Liver (tissue), 8 donors: ENCODE measurements at regions not wholly inside any gene's neighbourhood (a gene's known extent, or its start where the extent isn't known, plus 50 kb on each side); places are given as distances from the start of the nearest gene placed in this dataset.

Experiments used
- DNase-seq: peaks from one replicate; pipeline ENCODE4 v3.0.0-alpha.2; 2017; ENCODE audit warnings: low spot score
- H3K27ac ChIP-seq, 2 donors: one replicate each; pipeline ENCODE4 v1.7.0; 2013; ENCODE audit warnings: inconsistent platforms in 2 of 2, low read length in 2 of 2, control low read depth in 1 of 2, low read depth in 1 of 2, mild to moderate bottlenecking in 1 of 2
- H3K27me3 ChIP-seq, 4 donors: one replicate each; pipeline versions ENCODE4 v1.6.1 to v1.7.0; 2013; ENCODE audit warnings: low read length in 3 of 4, inconsistent platforms in 1 of 4, mild to moderate bottlenecking in 1 of 4, moderate library complexity in 1 of 4; ENCODE audit not compliant: control insufficient read depth in 4 of 4, insufficient read depth in 4 of 4
- H3K36me3 ChIP-seq, 4 donors: one replicate each; pipeline versions ENCODE4 v1.6.1 to v1.7.0; 2013; ENCODE audit warnings: low read length in 3 of 4, mild to moderate bottlenecking in 3 of 4, low read depth in 1 of 4, moderate library complexity in 1 of 4; ENCODE audit not compliant: control insufficient read depth in 4 of 4, insufficient read depth in 3 of 4
- H3K4me1 ChIP-seq, 4 donors: one replicate each; pipeline versions ENCODE4 v1.6.1 to v1.7.0; 2013; ENCODE audit warnings: low read length in 3 of 4, mild to moderate bottlenecking in 3 of 4, moderate library complexity in 1 of 4; ENCODE audit not compliant: control insufficient read depth in 4 of 4, insufficient read depth in 4 of 4
- H3K4me3 ChIP-seq, 3 donors: one replicate each; pipeline versions ENCODE4 v1.6.1 to v1.7.0; 2013; ENCODE audit warnings: low read length in 3 of 3, control low read depth in 1 of 3, low read depth in 1 of 3, mild to moderate bottlenecking in 1 of 3
- H3K9ac ChIP-seq, 2 donors: one replicate each; pipeline ENCODE4 v1.7.0; 2013; ENCODE audit warnings: low read length in 2 of 2, mild to moderate bottlenecking in 2 of 2, moderate library complexity in 2 of 2, control low read depth in 1 of 2, low read depth in 1 of 2
- H3K9me3 ChIP-seq, 4 donors: one replicate each; pipeline versions ENCODE4 v1.6.1 to v1.7.0; 2013; ENCODE audit warnings: low read length in 3 of 4; ENCODE audit not compliant: control insufficient read depth in 4 of 4
- EGR1 ChIP-seq, 2 donors: IDR thresholded peaks; 2 replicates each; pipeline ENCODE4 v1.6.1; 2016 to 2018; ENCODE audit warnings: antibody characterized with exemption in 2 of 2, low read depth in 2 of 2
- FOXA1 ChIP-seq: IDR thresholded peaks from 2 replicates; pipeline ENCODE4 v1.6.1; 2016; ENCODE audit warnings: antibody characterized with exemption
- FOXA2 ChIP-seq: IDR thresholded peaks from 2 replicates; pipeline ENCODE4 v1.6.1; 2016; ENCODE audit warnings: antibody characterized with exemption
- GABPA ChIP-seq, 2 donors: IDR thresholded peaks in 1 of 2; conservative IDR thresholded peaks in 1 of 2; 2 replicates each; pipeline ENCODE4 v1.6.1; 2016; ENCODE audit warnings: antibody characterized with exemption in 2 of 2, mild to moderate bottlenecking in 1 of 2, moderate library complexity in 1 of 2
- HNF4A ChIP-seq, 2 donors: conservative IDR thresholded peaks; 2 replicates each; pipeline ENCODE4 v1.6.1; 2016; ENCODE audit warnings: antibody characterized with exemption in 2 of 2, mild to moderate bottlenecking in 2 of 2
- HNF4G ChIP-seq: IDR thresholded peaks from 2 replicates; pipeline ENCODE4 v1.6.1; 2016; ENCODE audit warnings: antibody characterized with exemption
- JUND ChIP-seq, 2 donors: IDR thresholded peaks; 2 replicates each; pipeline ENCODE4 v1.6.1; 2016; ENCODE audit warnings: antibody characterized with exemption in 2 of 2
- NR2F2 ChIP-seq: IDR thresholded peaks from 2 replicates; pipeline ENCODE4 v1.6.1; 2016; ENCODE audit warnings: antibody characterized with exemption
- RAD21 ChIP-seq, 2 donors: IDR thresholded peaks; 2 replicates each; pipeline ENCODE4 v1.6.1; 2016; ENCODE audit warnings: antibody characterized with exemption in 2 of 2, mild to moderate bottlenecking in 2 of 2
- RXRA ChIP-seq, 2 donors: IDR thresholded peaks; 2 replicates each; pipeline ENCODE4 v1.6.1; 2017 to 2018; ENCODE audit warnings: antibody characterized with exemption in 2 of 2, mild to moderate bottlenecking in 1 of 2
- SP1 ChIP-seq: IDR thresholded peaks from 2 replicates; pipeline ENCODE4 v1.6.1; 2018; ENCODE audit warnings: antibody characterized with exemption, mild to moderate bottlenecking
- TAF1 ChIP-seq: conservative IDR thresholded peaks from 2 replicates; pipeline ENCODE4 v1.6.1; 2016; ENCODE audit warnings: antibody characterized with exemption, mild to moderate bottlenecking
- YY1 ChIP-seq: IDR thresholded peaks from 2 replicates; pipeline ENCODE4 v1.6.1; 2016; ENCODE audit warnings: antibody characterized with exemption, mild to moderate bottlenecking
- WGBS: extraction: QIAGEN DNeasy Blood & Tissue Kit; methylation state at CpG from one replicate; pipeline ENCODE4 v1.1.7; 2013; 5-methylcytosine and 5-hydroxymethylcytosine counted together
- TF ChIP-seq, protein P1 (sequence below): fragments of 150-350 bp; IDR thresholded peaks from 2 replicates; pipeline ENCODE4 v1.5.1; 2017; ENCODE audit warnings: improper control_type of control experiment, low read depth, low read length; ENCODE audit not compliant: missing input control
- TF ChIP-seq, protein P2 (sequence below): IDR thresholded peaks from 2 replicates; pipeline ENCODE4 v1.6.1; 2016; ENCODE audit warnings: antibody characterized with exemption
- TF ChIP-seq, protein P3 (sequence below): IDR thresholded peaks from 2 replicates; pipeline ENCODE4 v1.6.1; 2016; ENCODE audit warnings: antibody characterized with exemption
- TF ChIP-seq, protein P4 (sequence below): IDR thresholded peaks from 2 replicates; pipeline ENCODE4 v1.6.1; 2016; ENCODE audit warnings: antibody characterized with exemption, mild to moderate bottlenecking
- donor health status: healthy.
- donor health status: healthy.
- donor health status: healthy.
- donor health status: healthy.
- donor health status: healthy.

DNA sequence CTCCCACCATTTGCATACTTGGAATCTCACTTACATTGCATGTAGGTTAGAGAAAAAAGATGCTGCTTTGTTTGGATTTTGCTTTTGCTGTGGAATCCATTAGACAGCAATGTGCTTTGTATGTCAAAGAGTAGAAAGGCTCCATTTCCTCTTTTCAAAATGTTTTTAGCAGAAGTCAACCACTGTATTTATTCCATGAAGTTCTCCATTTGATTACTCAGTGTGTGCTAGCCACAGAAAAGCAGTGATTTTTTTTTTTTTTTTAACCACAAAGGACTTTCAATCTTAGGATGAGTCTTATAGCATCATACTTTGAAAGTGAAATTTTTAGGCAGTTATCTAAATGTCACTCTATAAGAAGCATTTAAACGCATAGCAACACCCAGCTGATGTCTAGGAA, 285.0 kb upstream of the ADAMTS9 start:
- 68% methylated on average over 1 of the region's 1 CpG for WGBS

DNA sequence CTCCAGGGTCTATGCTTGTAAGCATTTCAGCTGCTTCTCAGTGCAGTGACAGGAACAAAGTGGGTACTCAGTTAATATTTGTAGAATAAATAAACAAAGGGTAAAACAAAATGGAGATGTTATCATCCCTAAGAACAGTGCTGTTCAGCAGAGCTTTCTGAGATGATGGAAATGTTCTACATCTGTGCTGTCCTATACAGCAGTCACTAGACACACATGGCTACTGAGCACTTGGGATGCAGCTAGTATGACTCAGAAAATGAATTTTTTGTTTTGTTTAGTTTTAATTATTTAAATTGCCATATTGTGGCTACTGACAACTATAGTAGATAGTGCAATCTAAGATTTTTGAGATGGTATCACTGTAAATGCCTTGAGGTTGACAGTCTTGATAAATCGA, 283.8 kb upstream of the ADAMTS9 start:
- Histone ChIP-seq H3K9ac (no peak overlapping the region), H3K4me3 (no peak overlapping the region), H3K27ac (no peak overlapping the region), H3K4me1 (no peaks in the 10 kb centered on the region), H3K36me3 (no peaks in the 10 kb centered on the region), H3K27me3 (no peaks in the 10 kb centered on the region), H3K9me3 (no peaks in the 10 kb centered on the region)
- WGBS: 92% methylated on average over 1 of the region's 1 CpG
- DNase-seq: no peak
- no peak for TF ChIP-seq FOXA1
- no peak for TF ChIP-seq YY1
- TF ChIP-seq SP1: no peak
- no peak for TF ChIP-seq HNF4G
- TF ChIP-seq, protein P1, sequence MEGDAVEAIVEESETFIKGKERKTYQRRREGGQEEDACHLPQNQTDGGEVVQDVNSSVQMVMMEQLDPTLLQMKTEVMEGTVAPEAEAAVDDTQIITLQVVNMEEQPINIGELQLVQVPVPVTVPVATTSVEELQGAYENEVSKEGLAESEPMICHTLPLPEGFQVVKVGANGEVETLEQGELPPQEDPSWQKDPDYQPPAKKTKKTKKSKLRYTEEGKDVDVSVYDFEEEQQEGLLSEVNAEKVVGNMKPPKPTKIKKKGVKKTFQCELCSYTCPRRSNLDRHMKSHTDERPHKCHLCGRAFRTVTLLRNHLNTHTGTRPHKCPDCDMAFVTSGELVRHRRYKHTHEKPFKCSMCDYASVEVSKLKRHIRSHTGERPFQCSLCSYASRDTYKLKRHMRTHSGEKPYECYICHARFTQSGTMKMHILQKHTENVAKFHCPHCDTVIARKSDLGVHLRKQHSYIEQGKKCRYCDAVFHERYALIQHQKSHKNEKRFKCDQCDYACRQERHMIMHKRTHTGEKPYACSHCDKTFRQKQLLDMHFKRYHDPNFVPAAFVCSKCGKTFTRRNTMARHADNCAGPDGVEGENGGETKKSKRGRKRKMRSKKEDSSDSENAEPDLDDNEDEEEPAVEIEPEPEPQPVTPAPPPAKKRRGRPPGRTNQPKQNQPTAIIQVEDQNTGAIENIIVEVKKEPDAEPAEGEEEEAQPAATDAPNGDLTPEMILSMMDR: no peak
- TF ChIP-seq JUND (IDR thresholded peaks at IDR 0.05): no peak
- no peak for TF ChIP-seq HNF4A (conservative IDR thresholded peaks at IDR 0.05)
- TF ChIP-seq, protein P2, sequence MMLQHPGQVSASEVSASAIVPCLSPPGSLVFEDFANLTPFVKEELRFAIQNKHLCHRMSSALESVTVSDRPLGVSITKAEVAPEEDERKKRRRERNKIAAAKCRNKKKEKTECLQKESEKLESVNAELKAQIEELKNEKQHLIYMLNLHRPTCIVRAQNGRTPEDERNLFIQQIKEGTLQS: no peak

More for the DNA sequence above, 285.0 kb upstream of the ADAMTS9 start:
- Histone ChIP-seq H3K27me3 (no peaks in the 10 kb centered on the region), H3K4me1 (no peaks in the 10 kb centered on the region), H3K4me3 (no peak overlapping the region), H3K36me3 (no peaks in the 10 kb centered on the region), H3K9ac (no peak overlapping the region), H3K9me3 (peaks cover 0 to 1% (median 0%) of the 10 kb centered on the region in 4 donors), H3K27ac (no peak overlapping the region)
- no peak for DNase-seq
- TF ChIP-seq EGR1 (IDR thresholded peaks at IDR 0.05; ENCODE audit: low read depth in 2 of 2) (no peak), RAD21 (IDR thresholded peaks at IDR 0.05) (no peak), YY1 (no peak), HNF4G (no peak), TAF1 (no peak), GABPA (IDR thresholded peaks at IDR 0.05 in 1 of 2, conservative IDR thresholded peaks at IDR 0.05 in 1 of 2) (no peak), HNF4A (conservative IDR thresholded peaks at IDR 0.05) (no peak), FOXA1 (no peak), JUND (IDR thresholded peaks at IDR 0.05) (no peak), FOXA2 (no peak), SP1 (no peak), NR2F2 (no peak), RXRA (IDR thresholded peaks at IDR 0.05) (no peak)
- TF ChIP-seq, protein P3, sequence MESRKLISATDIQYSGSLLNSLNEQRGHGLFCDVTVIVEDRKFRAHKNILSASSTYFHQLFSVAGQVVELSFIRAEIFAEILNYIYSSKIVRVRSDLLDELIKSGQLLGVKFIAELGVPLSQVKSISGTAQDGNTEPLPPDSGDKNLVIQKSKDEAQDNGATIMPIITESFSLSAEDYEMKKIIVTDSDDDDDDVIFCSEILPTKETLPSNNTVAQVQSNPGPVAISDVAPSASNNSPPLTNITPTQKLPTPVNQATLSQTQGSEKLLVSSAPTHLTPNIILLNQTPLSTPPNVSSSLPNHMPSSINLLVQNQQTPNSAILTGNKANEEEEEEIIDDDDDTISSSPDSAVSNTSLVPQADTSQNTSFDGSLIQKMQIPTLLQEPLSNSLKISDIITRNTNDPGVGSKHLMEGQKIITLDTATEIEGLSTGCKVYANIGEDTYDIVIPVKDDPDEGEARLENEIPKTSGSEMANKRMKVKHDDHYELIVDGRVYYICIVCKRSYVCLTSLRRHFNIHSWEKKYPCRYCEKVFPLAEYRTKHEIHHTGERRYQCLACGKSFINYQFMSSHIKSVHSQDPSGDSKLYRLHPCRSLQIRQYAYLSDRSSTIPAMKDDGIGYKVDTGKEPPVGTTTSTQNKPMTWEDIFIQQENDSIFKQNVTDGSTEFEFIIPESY: no peak
- TF ChIP-seq, protein P1: no peak
- TF ChIP-seq, protein P4, sequence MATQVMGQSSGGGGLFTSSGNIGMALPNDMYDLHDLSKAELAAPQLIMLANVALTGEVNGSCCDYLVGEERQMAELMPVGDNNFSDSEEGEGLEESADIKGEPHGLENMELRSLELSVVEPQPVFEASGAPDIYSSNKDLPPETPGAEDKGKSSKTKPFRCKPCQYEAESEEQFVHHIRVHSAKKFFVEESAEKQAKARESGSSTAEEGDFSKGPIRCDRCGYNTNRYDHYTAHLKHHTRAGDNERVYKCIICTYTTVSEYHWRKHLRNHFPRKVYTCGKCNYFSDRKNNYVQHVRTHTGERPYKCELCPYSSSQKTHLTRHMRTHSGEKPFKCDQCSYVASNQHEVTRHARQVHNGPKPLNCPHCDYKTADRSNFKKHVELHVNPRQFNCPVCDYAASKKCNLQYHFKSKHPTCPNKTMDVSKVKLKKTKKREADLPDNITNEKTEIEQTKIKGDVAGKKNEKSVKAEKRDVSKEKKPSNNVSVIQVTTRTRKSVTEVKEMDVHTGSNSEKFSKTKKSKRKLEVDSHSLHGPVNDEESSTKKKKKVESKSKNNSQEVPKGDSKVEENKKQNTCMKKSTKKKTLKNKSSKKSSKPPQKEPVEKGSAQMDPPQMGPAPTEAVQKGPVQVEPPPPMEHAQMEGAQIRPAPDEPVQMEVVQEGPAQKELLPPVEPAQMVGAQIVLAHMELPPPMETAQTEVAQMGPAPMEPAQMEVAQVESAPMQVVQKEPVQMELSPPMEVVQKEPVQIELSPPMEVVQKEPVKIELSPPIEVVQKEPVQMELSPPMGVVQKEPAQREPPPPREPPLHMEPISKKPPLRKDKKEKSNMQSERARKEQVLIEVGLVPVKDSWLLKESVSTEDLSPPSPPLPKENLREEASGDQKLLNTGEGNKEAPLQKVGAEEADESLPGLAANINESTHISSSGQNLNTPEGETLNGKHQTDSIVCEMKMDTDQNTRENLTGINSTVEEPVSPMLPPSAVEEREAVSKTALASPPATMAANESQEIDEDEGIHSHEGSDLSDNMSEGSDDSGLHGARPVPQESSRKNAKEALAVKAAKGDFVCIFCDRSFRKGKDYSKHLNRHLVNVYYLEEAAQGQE: no peak
- TF ChIP-seq, protein P2: no peak
